CMK (cell line): ENCODE measurements at regions not wholly inside any gene's neighbourhood (a gene's known extent, or its start where the extent isn't known, plus 50 kb on each side); places are given as distances from the start of the nearest gene placed in this dataset.
"Not testable (repeated sequence)": the region's sequence is repeated elsewhere in the genome, so short reads cannot be mapped to it uniquely, and the experiment has no call there.

Experiments
- DNase-seq: peaks from one replicate; pipeline ENCODE4 v3.0.0-alpha.2; 2010; ENCODE audit warnings: low read depth

- DNase-seq: not testable (repeated sequence)
These were observed 639.0 kb downstream of the IRS1 start for GRCh38 chr2:226160617-226161016.

GRCh38 chr2:226159875-226160479 lies 639.6 kb downstream of the IRS1 start:
- no peak for DNase-seq

DNA sequence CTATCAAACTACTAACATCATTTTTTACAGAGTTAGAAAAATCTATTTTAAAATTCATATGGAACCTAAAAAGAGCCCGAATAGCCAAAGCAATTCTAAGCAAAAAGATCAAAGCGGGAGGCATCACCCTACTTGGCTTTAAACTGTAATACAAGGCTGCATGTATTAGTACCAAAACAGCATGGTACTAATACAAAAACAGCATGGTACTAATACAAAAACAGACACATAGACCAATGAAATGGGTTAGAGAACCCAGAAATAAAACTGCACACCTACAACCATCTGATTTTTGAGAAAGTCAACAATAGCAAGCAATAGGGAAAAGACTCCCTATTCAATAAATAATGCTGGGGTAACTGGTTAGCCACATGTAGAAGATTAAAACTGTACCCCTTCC lies 640.7 kb downstream of the IRS1 start:
- DNase-seq: no peak

DNA sequence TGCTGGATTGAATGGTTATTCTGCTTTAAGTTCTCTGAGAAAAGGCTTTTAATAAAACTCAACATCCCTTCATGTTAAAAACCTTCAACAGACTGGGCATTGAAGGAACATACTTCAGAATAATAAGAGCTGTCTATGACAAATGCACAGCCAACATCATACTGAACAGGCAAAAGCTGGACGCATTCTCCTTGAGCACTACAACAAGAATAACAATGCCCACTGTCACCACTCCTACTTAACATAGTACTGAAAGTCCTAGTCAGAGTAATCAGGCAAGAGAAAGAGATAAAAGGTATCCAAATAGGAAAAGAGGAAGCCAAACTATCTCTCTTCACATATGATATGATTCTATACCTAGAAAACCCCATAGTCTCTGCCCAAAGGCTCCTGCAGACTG lies 641.4 kb downstream of the IRS1 start:
- no peak for DNase-seq

GRCh38 chr2:226155093-226155875 lies 644.3 kb downstream of the IRS1 start:
- no peak for DNase-seq

- DNase-seq: no peak
These were observed 645.0 kb downstream of the IRS1 start for GRCh38 chr2:226154610-226155009.

- no peak for DNase-seq
These were observed 646.1 kb downstream of the IRS1 start for GRCh38 chr2:226153553-226153952.

- no peak for DNase-seq
These were observed 648.5 kb downstream of the IRS1 start for GRCh38 chr2:226151157-226151556.

DNA sequence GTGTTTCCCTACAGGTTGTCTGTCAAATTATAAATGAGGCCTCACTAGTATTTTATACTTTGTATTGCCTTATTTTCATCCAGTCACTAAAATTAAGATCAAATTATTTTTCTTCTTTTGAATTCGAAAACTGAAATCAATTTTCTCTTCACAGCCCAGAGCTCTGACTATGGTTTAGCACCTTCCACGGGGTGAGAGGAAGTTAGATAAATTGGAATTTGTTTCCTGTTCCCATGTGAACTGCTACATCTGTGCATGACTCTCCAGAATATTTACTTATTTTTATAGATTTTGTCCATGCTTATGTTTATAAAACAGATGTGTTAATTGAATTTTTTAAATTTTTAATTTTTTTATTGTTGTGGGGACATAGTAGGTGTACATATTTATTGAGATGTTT lies 656.5 kb downstream of the IRS1 start:
- no peak for DNase-seq

DNA sequence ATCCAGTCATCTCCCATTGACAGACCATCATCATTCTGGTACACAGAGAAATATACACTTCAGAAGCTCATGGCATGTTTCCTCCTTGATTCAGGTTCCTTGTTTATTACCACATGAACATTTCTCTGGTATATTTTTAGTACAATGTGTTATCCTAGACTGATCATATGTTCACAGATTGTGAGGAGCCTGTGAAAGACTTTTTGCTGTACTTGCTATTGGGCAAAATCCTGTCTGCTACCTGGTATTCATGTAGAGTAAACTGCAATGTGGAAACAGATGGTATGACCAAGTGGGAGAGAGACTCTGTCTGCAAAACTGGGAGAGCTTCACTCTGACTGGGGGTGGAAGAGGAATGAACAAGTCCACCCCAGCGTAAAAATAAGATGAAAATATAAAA lies 657.2 kb downstream of the IRS1 start:
- DNase-seq: no peak

GRCh38 chr2:226140594-226140993 lies 659.0 kb downstream of the IRS1 start:
- no peak for DNase-seq

DNA sequence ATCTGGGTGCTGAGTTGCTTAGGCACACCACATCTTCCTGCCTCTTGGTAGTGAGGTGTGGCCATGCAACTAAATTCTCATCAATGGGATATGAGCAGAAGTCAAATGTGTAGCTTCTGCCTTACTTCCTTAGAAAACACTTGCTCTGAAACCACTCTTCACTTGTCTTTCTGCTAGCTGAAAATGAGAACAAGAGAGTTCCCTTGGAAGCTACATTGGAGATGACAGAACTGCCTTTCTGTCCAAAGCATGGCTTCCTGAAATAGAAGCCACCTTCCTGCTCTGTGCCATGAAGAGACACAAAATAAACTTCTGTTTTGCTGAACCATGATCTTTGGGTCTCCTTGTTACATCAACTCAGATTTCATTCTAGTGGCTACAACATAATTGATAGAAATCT lies 659.9 kb downstream of the IRS1 start:
- DNase-seq: no peak

DNA sequence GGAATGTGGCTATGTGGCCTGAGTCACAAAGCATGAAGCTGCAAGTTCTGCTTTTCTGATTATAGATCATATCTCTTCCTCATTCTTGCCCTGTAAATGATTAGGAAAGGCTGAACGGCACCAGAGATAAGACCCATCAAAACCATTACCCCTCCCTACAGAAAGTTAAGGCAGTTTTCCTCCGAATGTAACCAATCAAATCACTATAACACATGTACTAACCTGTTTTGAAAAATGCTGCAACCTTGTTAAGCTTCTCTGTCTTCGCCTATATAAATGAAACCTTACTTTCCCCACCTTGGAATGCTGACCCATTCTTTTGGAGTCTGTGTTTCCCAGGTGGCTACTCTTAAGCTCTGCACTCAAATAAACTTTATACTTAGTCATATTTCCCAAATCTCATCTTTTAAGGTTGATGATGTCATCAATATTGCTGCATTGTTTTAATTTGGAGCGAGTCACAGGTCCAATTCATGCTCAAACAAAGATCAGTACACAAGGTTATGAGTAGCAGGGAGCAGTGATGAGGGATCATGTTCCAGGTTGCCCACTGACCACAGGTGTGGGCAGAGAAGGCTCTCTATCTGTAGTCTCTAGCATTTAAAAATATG lies 662.3 kb downstream of the IRS1 start:
- DNase-seq: no peak

GRCh38 chr2:226136739-226137138 lies 662.9 kb downstream of the IRS1 start:
- DNase-seq: no peak

GRCh38 chr2:226135861-226136548 lies 663.6 kb downstream of the IRS1 start:
- DNase-seq: no peak

DNA sequence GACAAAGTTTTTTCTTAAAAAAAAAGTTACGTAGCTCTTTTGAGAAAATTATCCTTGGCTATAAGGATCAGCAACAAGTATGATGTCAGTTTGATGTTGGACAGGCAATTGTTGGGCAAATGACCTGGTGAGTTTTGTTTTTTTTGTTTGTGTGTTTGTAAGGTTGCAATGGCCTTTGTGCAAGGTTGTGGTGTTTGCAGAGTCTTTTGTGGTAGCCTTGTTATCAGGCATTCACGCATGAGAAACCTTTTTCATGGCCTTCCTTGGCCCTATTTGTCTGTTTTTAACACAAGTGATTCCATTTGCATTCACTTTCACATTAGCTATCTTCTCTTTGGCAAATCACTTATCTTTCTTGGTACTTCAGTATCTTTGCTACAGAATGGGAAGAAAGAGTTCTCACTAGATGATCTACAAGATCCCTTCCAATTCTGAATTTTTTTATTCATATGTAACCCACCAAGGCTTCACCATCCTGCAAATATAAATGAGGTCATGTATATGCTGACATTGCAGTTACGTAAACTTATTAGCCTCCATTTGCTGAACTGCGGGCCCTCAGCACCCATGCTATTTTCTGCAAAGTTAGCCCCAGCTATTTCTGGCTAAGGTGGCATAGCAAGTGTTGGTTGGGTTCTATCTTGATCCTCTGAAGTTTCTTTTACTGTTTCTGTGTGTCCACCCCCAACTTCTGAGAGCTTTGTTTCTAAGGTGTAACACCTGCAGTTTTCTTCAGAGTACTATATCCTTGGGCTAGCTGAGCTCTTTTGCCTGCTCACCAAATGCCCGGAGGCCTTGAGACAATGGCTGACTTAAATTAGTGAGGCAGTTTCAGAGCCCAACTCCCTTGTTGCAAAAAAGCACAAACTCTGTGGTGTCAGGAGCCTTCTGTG lies 667.1 kb downstream of the IRS1 start:
- DNase-seq: no peak

DNA sequence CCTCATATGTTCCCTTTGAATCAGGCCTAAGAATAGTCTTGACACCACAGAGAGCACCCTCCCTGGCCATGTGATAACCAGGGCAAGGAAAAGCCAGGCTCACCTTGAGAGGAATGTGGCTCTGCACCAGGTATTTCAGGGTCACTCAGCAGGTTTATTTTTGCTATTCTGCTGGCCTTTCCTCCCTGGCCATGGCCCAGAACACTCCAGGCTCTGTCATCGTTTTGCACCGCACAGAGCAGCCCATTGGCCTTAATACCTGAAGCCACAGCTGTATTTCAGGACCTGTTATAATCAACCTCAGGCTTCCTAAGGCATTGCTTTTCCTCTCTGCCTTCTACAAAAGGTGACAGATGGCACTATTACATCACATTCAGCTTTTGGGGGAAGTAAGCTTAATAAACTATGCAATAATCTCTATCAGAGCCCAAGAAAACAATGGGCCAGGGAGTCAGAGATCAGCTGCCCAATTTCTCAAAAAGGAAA lies 668.3 kb downstream of the IRS1 start:
- DNase-seq: no peak

DNA sequence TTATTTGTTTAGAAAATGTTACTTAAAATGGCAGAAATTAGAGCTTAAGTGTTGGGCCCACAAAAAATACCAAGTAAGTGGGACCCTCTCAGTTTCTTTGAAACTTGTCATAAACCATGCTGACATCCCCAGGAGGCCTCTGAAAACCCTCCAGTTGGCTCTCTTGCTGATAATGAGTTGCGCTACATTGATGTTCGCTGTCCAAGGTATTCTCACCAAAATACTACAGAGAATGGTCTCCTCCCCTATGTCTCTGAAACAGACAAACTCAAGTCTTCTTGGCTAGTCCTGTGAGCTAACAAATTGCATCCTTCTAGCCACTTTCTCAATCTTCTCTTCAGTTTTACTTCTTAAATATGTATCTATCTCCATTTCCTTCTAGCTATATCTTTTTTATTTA lies 669.4 kb downstream of the IRS1 start:
- DNase-seq: no peak

DNA sequence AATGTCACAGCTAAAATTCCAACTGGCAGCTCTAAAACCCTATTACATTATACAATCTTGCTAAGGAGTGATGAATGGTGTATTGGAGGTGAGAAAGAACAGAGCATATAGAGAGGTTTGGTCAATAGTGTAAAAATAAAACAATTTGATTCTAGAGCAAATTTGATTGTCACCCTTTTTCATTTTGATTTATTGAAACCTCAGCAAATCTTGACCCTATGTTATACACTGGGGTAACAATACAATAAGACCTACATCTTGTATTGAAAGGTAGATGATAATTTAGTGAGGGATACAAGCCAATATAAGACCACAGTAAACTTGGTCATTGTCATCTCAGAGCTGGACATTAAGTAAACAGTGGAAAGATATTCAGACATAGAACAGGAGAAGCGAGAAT lies 671.9 kb downstream of the IRS1 start:
- DNase-seq: no peak

GRCh38 chr2:226126104-226126503 lies 673.5 kb downstream of the IRS1 start:
- no peak for DNase-seq

- DNase-seq: no peak
These were observed 674.3 kb downstream of the IRS1 start for GRCh38 chr2:226125176-226125883.
